HepG2 (cell line): ENCODE measurements at regions not wholly inside any gene's neighbourhood (a gene's known extent, or its start where the extent isn't known, plus 50 kb on each side); places are given as distances from the start of the nearest gene placed in this dataset.

Experiments
- AHDC1 ChIP-seq: sonication (generic); formaldehyde crosslinking; IDR thresholded peaks from 2 replicates; pipeline ENCODE4 v1.5.1; 2020; ENCODE audit warnings: mild to moderate bottlenecking, missing genetic modification reagents, borderline replicate concordance
- ARID5B ChIP-seq: IDR thresholded peaks from 2 replicates; pipeline ENCODE4 v1.4.0; 2020; ENCODE audit warnings: mild to moderate bottlenecking, missing genetic modification reagents
- KDM5B ChIP-seq: sonication (generic); formaldehyde crosslinking; IDR thresholded peaks from 2 replicates; pipeline ENCODE4 v1.4.0; 2020; ENCODE audit warnings: missing genetic modification reagents, mild to moderate bottlenecking, borderline replicate concordance
- NBN ChIP-seq: fragments of 450-650 bp; conservative IDR thresholded peaks from 2 replicates; pipeline ENCODE4 v1.6.1; 2017
- NR0B2 ChIP-seq: sonication (generic); formaldehyde crosslinking; IDR thresholded peaks from 2 replicates; pipeline ENCODE4 v1.4.0; 2020; ENCODE audit warnings: mild to moderate bottlenecking, missing genetic modification reagents
- SOX13 ChIP-seq, 3 experiments: fragments of 450-650 bp in 1 of 3; sonication (generic) in 1 of 3; formaldehyde crosslinking in 1 of 3; IDR thresholded peaks in 2 of 3; conservative IDR thresholded peaks in 1 of 3; 2 replicates each; pipeline versions ENCODE4 v1.5.0 to v1.6.1; 2016 to 2020; ENCODE audit warnings: antibody characterized with exemption in 1 of 3, mild to moderate bottlenecking in 1 of 3, missing compliant biosample characterization in 1 of 3, missing genetic modification reagents in 1 of 3, moderate library complexity in 1 of 3
- SRF ChIP-seq: IDR thresholded peaks from 2 replicates; pipeline ENCODE4 v1.6.1; 2011; ENCODE audit warnings: mild to moderate bottlenecking, low read depth, low read length, moderate library complexity
- SSRP1 ChIP-seq: IDR thresholded peaks from 2 replicates; pipeline ENCODE4 v1.6.1; 2016; ENCODE audit warnings: control low read depth
- ZFP36 ChIP-seq: fragments of 150-350 bp; IDR thresholded peaks from 2 replicates; pipeline ENCODE4 v1.6.1; 2018; ENCODE audit warnings: borderline replicate concordance, low read length, low read depth; ENCODE audit not compliant: partially characterized antibody
- ZNF263 ChIP-seq: sonication (generic); formaldehyde crosslinking; IDR thresholded peaks from 2 replicates; pipeline ENCODE4 v1.4.0; 2020; ENCODE audit warnings: missing genetic modification reagents
- ZNF446 ChIP-seq: sonication (generic); formaldehyde crosslinking; IDR thresholded peaks from 2 replicates; pipeline ENCODE4 v1.5.0; 2020; ENCODE audit warnings: mild to moderate bottlenecking, missing genetic modification reagents
- ZNF724P ChIP-seq: sonication (generic); formaldehyde crosslinking; IDR thresholded peaks from 2 replicates; pipeline ENCODE4 v1.8.0; 2022; ENCODE audit warnings: missing genetic modification reagents, borderline replicate concordance
- TF ChIP-seq, protein P1 (sequence below): sonication (generic); formaldehyde crosslinking; IDR thresholded peaks from 2 replicates; pipeline ENCODE4 v1.4.0; 2020; ENCODE audit warnings: missing genetic modification reagents
- TF ChIP-seq, protein P2 (sequence below): conservative IDR thresholded peaks from 2 replicates; pipeline ENCODE4 v1.6.1; 2018; ENCODE audit warnings: missing genetic modification reagents

- TF ChIP-seq AHDC1 (CRISPR knock-in tag) (peak; percentile 30; the same call in 1 of the 2 replicates), NBN (no peak), KDM5B (no peak), ZNF263 (no peak), ZFP36 (no peak), SSRP1 (CRISPR knock-in tag) (no peak), ZNF724P (CRISPR knock-in tag) (no peak), SOX13 (IDR thresholded peaks at IDR 0.05) (no peak), SOX13 (CRISPR knock-in tag; conservative IDR thresholded peaks at IDR 0.05 in 1 of 2, IDR thresholded peaks at IDR 0.05 in 1 of 2) (no peak), NR0B2 (CRISPR knock-in tag) (no peak), ZNF446 (CRISPR knock-in tag) (no peak), SRF (peak; percentile 67; the same call in 1 of the 2 replicates), ARID5B (CRISPR knock-in tag) (peak; percentile 36; the same call in 1 of the 2 replicates)
- TF ChIP-seq, protein P1, sequence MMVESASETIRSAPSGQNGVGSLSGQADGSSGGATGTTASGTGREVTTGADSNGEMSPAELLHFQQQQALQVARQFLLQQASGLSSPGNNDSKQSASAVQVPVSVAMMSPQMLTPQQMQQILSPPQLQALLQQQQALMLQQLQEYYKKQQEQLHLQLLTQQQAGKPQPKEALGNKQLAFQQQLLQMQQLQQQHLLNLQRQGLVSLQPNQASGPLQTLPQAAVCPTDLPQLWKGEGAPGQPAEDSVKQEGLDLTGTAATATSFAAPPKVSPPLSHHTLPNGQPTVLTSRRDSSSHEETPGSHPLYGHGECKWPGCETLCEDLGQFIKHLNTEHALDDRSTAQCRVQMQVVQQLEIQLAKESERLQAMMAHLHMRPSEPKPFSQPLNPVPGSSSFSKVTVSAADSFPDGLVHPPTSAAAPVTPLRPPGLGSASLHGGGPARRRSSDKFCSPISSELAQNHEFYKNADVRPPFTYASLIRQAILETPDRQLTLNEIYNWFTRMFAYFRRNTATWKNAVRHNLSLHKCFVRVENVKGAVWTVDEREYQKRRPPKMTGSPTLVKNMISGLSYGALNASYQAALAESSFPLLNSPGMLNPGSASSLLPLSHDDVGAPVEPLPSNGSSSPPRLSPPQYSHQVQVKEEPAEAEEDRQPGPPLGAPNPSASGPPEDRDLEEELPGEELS (CRISPR knock-in tag) = 0 out of 2 replicates have a peak, but pooled peaks have one; percentile 22
- TF ChIP-seq, protein P2, sequence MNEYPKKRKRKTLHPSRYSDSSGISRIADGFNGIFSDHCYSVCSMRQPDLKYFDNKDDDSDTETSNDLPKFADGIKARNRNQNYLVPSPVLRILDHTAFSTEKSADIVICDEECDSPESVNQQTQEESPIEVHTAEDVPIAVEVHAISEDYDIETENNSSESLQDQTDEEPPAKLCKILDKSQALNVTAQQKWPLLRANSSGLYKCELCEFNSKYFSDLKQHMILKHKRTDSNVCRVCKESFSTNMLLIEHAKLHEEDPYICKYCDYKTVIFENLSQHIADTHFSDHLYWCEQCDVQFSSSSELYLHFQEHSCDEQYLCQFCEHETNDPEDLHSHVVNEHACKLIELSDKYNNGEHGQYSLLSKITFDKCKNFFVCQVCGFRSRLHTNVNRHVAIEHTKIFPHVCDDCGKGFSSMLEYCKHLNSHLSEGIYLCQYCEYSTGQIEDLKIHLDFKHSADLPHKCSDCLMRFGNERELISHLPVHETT (CRISPR knock-in tag) = no peak
These were observed 364.0 kb downstream of the METTL4 start (continued) for GRCh38 chr18:2207294-2207693.
